ENCODE measurements at regions not wholly inside any gene's neighbourhood (a gene's known extent, or its start where the extent isn't known, plus 50 kb on each side); places are given as distances from the start of the nearest gene placed in this dataset.
"Not testable (repeated sequence)": the region's sequence is repeated elsewhere in the genome, so short reads cannot be mapped to it uniquely, and the experiment has no call there.

DNA sequence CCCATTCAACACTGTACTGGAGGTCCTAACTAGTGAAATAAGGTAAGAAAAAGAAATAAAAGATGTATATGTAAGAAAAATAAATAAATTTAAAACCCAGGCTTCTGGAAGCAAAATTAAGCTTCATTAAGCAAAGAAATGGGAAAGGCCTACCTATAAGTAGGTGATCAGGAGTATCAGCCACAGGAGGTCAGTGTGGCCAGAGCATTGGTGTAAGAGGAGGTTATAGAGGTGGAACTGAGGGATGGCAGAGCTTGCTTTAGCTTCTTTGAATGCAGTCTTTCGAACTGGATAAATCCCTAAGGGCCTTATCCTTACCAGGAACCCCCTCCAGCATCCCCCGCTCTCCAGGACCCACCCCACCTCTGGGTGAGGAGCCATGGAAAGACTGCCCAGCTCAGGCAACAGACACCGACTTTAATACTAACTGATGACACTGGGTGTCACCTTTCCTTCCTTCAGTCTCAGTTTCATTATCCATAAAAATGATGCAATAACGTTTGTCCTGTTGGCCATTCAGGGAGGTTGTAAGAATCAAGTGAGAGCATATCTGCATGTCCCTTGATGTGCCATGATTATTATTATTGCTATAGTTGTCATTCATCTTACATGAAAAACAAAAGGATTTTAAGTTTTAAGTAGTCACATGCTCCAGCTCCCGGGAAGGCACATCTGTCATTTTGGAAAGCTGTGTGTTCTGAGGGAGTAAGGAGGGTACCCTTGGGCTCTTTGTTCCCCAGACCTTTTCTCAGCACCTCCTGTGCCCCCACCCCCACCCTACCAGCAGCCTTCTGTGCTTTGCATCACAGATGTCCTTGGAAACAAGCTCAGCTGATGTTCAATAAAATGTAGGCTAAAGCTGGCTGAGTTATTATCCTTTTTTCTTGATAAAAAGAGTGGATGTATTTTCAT lies 50.8 kb upstream of the CTNNA1 start:
- Histone ChIP-seq H3K36me3 (replicated peaks) (no peaks in the 10 kb centered on the region), H3K4me3 (no peak overlapping the region), H3K4me1 (peaks cover 10% of the 10 kb centered on the region), H3K9me3 (no peaks in the 10 kb centered on the region), H3K27me3 (ENCODE audit: low read depth) (no peaks in the 10 kb centered on the region)
- in situ Hi-C loops (cut with MboI; ENCODE audit: low sequenced_read_pairs): no loop called here
- DNase-seq (ENCODE audit: low spot score in 2 of 2): no peak

DNA sequence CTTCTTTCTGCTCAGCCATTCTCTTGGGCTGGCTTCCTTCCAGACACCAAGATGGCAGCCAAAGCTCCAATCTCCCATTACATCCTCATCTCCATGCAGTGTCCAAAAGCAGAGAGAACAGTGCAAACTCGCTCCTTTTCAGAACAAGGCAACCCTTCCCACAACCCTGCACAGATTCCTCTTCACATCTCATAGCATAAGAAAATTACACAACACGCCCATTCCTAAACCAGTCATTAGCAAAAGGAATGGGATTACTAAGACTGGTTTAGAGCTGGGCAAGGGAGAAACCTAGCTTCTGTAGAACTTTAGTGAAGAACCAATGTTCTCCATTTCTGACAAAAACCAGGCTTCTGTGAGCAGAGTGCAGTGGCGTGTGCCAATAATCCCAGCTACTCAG lies 51.5 kb upstream of the CTNNA1 start:
- no peaks in the 10 kb centered on the region for H3K9me3 ChIP-seq
- in situ Hi-C loops (cut with MboI; ENCODE audit: low sequenced_read_pairs): no loop called here
- no peaks in the 10 kb centered on the region for H3K36me3 ChIP-seq (replicated peaks)
- DNase-seq (ENCODE audit: low spot score in 2 of 2): no peak
- H3K27me3 ChIP-seq (ENCODE audit: low read depth): no peaks in the 10 kb centered on the region
- no peak overlapping the region for H3K4me3 ChIP-seq
- peaks cover 10% of the 10 kb centered on the region for H3K4me1 ChIP-seq

DNA sequence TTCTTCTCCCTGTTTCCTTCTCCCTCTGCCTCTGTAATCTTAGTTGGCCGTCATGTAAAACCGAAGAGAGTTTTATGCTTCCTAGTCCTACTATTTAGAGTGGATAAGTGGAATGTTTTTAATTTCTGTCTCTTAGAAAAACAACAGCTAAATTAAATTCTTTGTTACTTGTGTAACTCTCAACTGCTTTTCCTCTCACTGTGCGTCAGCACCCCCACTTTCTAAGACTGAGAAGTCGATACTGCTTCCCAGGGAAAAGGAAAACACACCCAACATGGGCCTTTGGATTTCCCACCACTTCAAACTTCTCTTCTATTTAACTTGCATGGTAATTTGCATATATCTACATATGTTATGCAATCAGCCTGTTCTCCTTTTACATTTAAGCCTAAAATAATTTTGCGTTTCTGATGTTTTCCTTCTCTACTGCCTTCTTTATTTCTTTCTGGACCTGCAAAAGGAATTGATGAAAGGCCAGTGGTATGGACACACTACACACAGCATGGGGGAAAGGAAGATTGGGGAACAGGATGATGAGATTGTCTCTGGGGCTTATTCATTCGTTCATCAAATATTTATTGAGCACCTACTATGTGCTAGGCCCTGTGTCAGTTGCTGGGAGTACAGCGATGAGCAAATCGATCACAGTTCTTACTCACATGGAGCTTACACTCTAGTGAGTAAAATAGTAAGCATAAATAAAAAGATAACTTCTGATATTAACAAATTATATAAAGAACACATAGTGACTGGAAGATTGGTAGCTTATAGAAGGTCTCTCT lies 52.5 kb upstream of the CTNNA1 start:
- in situ Hi-C loops (cut with MboI; ENCODE audit: low sequenced_read_pairs): no loop called here

DNA sequence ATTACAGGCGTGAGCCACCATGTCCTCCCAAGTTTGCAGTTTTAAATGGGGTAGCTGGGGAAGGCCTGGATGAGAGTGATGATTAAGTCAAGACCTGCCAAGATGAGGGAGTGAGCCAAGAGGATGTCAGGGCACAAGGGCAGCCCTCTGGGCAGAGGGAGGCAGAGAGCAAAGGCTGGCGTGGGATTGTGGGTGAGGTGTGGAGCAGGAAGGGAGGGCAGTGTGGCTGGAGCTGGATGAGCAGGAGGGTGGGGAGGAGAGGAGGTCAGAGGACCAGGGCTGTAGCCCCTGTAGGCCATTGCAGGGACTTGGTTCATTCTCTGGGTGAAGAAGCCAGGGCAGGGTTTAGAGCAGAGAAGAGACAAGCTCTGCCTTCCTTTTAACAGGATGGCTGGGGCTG lies 53.7 kb upstream of the CTNNA1 start:
- no peaks in the 10 kb centered on the region for H3K9me3 ChIP-seq
- peaks cover 2% of the 10 kb centered on the region; the same call in 1 of the 2 replicates for H3K4me1 ChIP-seq
- DNase-seq (ENCODE audit: low spot score in 2 of 2): no peak
- H3K36me3 ChIP-seq (replicated peaks): no peaks in the 10 kb centered on the region
- H3K27me3 ChIP-seq (ENCODE audit: low read depth): no peaks in the 10 kb centered on the region
- in situ Hi-C loops (cut with MboI; ENCODE audit: low sequenced_read_pairs): no loop called here
- H3K4me3 ChIP-seq: no peak overlapping the region

More for the DNA sequence above, 52.5 kb upstream of the CTNNA1 start:
- no peak for DNase-seq (ENCODE audit: low spot score in 2 of 2)
- H3K4me3 ChIP-seq: no peak overlapping the region
- H3K36me3 ChIP-seq (replicated peaks): no peaks in the 10 kb centered on the region
- no peaks in the 10 kb centered on the region for H3K9me3 ChIP-seq
- H3K4me1 ChIP-seq: peaks cover 10% of the 10 kb centered on the region
- H3K27me3 ChIP-seq (ENCODE audit: low read depth): no peaks in the 10 kb centered on the region

DNA sequence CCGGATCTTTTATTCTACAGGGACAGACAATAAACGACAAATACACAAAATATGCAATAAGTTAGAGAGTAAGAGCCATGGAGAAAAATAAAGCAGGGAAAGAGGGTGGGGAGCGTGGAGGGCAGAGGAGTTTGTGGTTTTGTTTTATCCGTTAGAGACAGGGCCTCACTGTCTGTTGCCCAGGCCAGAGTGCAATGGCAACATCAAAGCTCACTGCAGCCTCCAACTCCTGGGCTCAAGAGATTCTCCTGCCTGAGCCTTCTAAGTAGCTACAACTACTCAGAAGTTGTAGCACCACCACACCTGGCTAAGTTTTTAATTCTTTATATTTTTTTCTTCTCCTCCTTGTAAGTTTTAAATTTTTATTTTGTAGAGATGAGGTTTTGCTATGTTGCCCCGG lies 54.5 kb upstream of the CTNNA1 start:
- peak in 1 of 2 experiments; percentile 4 for DNase-seq (ENCODE audit: low spot score in 2 of 2)
- no peak overlapping the region for H3K4me3 ChIP-seq
- H3K36me3 ChIP-seq (replicated peaks): no peaks in the 10 kb centered on the region
- H3K4me1 ChIP-seq: peaks cover 2% of the 10 kb centered on the region; the same call in 1 of the 2 replicates
- H3K9me3 ChIP-seq: no peaks in the 10 kb centered on the region
- H3K27me3 ChIP-seq (ENCODE audit: low read depth): no peaks in the 10 kb centered on the region
- in situ Hi-C loops (cut with MboI; ENCODE audit: low sequenced_read_pairs): no loop called here

DNA sequence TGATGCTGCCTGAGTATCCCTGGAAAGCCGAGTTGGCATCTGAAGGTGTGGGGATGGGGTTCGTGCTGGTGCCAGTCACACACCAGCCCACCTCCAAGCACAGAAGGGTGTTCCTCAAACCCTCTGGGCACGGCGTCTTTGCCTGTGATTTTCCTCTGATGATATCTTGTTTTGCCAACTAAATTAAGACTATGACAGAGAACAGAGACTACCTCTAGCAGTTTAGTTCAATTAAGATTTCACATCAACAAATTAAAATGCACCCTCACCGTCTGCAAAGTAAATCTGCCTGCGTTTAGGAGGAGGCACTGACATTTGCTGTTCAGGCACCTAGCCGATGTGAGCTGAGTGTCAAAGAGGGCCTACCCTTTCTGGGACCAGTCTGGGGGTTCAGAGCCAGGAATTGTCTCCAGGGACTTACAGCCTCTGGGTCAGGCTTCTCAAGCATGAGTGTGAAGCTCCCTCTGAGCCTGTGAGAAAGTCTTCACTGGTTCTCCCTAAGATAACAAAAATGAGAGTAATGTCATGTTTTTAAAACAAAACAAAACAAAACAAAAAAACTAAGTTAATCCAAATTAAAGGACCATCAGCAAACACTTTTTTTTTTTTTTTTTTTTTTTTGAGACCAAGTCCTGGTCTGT lies 55.4 kb upstream of the CTNNA1 start:
- no peaks in the 10 kb centered on the region for H3K27me3 ChIP-seq (ENCODE audit: low read depth)
- H3K9me3 ChIP-seq: no peaks in the 10 kb centered on the region
- H3K4me1 ChIP-seq: peaks cover 2% of the 10 kb centered on the region; the same call in 1 of the 2 replicates
- H3K4me3 ChIP-seq: no peak overlapping the region
- DNase-seq (ENCODE audit: low spot score in 2 of 2): no peak
- no peaks in the 10 kb centered on the region for H3K36me3 ChIP-seq (replicated peaks)
- in situ Hi-C loops (cut with MboI; ENCODE audit: low sequenced_read_pairs): no loop called here

DNA sequence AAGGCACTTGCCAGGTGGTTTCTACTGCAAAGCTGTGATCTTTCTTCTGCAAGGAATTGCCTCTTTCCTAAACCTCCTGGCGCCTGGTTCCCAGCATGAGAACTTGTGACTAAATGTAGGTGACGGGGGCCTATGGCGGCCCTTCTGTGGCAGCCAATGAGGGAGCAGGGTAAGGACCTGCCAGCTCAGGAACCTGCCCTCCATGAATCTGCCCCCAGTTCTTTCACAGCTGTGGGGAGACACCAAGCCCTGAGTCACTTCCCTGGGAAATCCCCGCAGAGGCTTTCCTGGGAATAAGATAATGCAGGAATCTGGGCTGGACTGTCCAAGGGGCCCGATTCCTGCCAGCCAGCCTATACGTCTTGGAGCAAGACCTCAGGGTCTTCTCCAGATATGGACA lies 56.7 kb upstream of the CTNNA1 start:
- H3K36me3 ChIP-seq (replicated peaks): no peaks in the 10 kb centered on the region
- in situ Hi-C loops (cut with MboI; ENCODE audit: low sequenced_read_pairs): no loop called here
- DNase-seq (ENCODE audit: low spot score in 2 of 2): no peak

DNA sequence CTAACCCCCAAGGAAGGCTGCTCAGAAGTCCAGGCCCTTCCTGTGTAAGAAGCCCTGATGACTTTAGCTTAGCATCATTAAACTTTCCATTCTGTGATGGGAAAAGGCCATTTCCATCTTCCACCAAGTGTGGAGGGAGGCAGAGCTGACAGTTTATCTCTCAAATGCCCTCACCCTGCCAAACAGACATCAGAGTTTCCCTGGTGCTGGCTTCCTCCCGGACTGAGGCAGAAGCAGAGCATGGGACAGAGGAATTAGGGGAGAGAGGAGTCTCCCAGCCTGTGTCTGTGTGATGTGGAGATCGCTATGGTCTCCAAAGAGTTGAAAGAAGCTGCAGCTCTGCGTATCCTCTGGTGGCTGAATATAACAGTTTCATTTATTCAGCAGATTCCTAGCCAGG lies 57.4 kb upstream of the CTNNA1 start:
- Histone ChIP-seq H3K27me3 (ENCODE audit: low read depth) (no peaks in the 10 kb centered on the region; the same call in 1 of the 2 replicates), H3K4me3 (no peak overlapping the region), H3K9me3 (peaks cover 2% of the 10 kb centered on the region; the same call in 1 of the 2 replicates), H3K4me1 (peaks cover 2% of the 10 kb centered on the region; the same call in 1 of the 2 replicates), H3K36me3 (replicated peaks) (no peaks in the 10 kb centered on the region)
- no peak for DNase-seq (ENCODE audit: low spot score in 2 of 2)
- in situ Hi-C loops (cut with MboI; ENCODE audit: low sequenced_read_pairs): no loop called here

More for the DNA sequence above, 56.7 kb upstream of the CTNNA1 start:
- Histone ChIP-seq H3K9me3 (peaks cover 2% of the 10 kb centered on the region; the same call in 1 of the 2 replicates), H3K4me3 (no peak overlapping the region), H3K27me3 (ENCODE audit: low read depth) (no peaks in the 10 kb centered on the region), H3K4me1 (peaks cover 2% of the 10 kb centered on the region; the same call in 1 of the 2 replicates)

DNA sequence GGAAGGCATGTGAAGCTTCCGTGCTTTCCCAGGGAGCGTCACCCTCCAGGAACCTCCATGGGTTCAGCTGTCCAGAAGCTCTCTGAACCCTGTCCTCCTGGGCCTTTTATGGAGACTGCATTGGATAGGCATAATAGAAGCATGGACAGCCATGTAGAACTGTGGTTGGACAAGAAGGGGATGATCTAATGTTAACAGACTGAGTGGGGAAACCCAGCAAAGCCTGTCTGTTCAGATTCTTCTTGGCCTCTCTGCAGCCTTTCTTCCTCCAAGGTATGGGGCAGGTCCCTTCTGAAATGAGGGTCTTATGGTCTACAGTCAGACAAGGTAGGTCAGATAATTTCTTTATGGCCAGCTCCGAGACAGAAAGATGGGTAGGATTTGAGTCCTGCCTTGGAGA lies 59.1 kb upstream of the CTNNA1 start:
- in situ Hi-C loops (cut with MboI; ENCODE audit: low sequenced_read_pairs): no loop called here
- Histone ChIP-seq H3K36me3 (replicated peaks) (no peaks in the 10 kb centered on the region), H3K27me3 (ENCODE audit: low read depth) (no peaks in the 10 kb centered on the region; the same call in 1 of the 2 replicates), H3K9me3 (peaks cover 2% of the 10 kb centered on the region; the same call in 1 of the 2 replicates), H3K4me1 (peaks cover 2% of the 10 kb centered on the region; the same call in 1 of the 2 replicates), H3K4me3 (no peak overlapping the region)
- no peak for DNase-seq (ENCODE audit: low spot score in 2 of 2)

DNA sequence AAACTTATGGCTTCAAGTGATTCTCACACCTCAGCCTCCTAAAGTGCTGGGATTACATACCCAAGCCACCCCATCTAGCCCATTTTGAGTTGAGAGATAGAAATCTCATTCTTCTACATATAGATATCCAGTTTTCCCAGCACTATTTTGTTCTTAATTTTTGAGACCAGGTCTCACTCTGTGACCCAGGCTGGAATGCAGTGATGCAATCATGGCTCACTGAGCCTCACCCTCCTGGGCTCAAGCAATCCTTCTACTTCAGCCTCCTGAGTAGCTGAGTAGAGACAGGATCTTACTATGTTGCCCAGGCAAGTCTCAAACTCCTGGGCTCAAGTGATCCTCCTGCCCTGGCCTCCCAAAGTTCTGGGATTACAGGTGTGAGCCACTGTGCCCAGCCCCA lies 60.9 kb upstream of the CTNNA1 start:
- Histone ChIP-seq H3K4me1 (no peaks in the 10 kb centered on the region), H3K36me3 (replicated peaks) (no peaks in the 10 kb centered on the region), H3K27me3 (ENCODE audit: low read depth) (no peaks in the 10 kb centered on the region; the same call in 1 of the 2 replicates), H3K4me3 (no peak overlapping the region), H3K9me3 (peaks cover 2% of the 10 kb centered on the region; the same call in 1 of the 2 replicates)
- DNase-seq (ENCODE audit: low spot score in 2 of 2): no peak
- in situ Hi-C loops (cut with MboI; ENCODE audit: low sequenced_read_pairs): no loop called here

DNA sequence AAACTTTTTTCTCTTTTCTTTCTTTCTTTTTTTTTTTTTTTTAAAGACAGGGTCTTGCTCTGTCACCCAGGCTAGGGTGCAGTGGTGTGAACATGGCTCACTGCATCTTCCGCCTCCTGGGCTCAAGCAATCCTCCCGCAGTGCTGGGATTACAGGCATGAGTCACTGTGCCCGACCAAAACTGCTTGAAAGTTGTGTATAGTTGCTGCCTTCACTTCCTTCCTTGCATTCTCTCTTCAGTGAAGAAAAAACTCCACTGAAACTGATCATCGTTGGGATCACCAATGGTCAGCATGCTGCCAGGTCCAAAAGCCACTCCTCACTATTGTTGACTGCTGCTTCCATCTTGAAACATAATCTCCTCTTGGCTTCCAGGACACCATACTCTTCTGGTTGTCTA lies 66.6 kb upstream of the CTNNA1 start:
- Histone ChIP-seq H3K4me1 (no peaks in the 10 kb centered on the region), H3K36me3 (replicated peaks) (no peaks in the 10 kb centered on the region), H3K9me3 (no peaks in the 10 kb centered on the region; the same call in 1 of the 2 replicates), H3K27me3 (ENCODE audit: low read depth) (no peaks in the 10 kb centered on the region; the same call in 1 of the 2 replicates), H3K4me3 (no peak overlapping the region)
- no peak for DNase-seq (ENCODE audit: low spot score in 2 of 2)
- in situ Hi-C loops (cut with MboI; ENCODE audit: low sequenced_read_pairs): no loop called here

DNA sequence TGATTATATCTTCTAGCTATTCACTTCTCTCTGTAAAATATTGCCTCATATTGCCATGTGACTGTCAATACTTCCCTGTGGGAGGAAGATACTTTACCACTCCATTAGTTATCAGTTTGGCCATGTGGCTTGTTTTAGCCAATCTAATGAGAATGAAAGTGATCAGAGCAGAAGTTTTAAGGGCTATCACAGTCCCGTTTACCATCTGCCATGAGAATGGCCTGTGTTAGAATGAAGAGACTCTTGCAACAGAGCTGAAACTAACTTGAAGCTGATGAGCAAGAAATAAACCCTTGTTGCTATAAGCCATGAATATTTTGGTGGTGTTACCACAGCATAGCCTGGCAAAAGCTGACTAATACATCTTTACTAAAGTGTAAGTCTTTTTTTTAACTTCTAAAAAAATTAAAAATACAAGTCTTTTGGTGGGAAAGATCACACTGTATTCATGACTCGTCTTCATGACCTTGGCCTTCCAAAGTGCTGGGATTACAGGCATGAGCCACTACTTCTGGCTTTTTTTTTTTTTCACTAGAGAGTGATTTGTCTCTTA lies 68.0 kb upstream of the CTNNA1 start:
- in situ Hi-C loops (cut with MboI; ENCODE audit: low sequenced_read_pairs): no loop called here
- no peak for DNase-seq (ENCODE audit: low spot score in 2 of 2)
- H3K4me1 ChIP-seq: no peaks in the 10 kb centered on the region
- peaks cover 6% of the 10 kb centered on the region for H3K27me3 ChIP-seq (ENCODE audit: low read depth)
- no peaks in the 10 kb centered on the region; the same call in 1 of the 2 replicates for H3K9me3 ChIP-seq
- no peak overlapping the region for H3K4me3 ChIP-seq
- no peaks in the 10 kb centered on the region for H3K36me3 ChIP-seq (replicated peaks)

DNA sequence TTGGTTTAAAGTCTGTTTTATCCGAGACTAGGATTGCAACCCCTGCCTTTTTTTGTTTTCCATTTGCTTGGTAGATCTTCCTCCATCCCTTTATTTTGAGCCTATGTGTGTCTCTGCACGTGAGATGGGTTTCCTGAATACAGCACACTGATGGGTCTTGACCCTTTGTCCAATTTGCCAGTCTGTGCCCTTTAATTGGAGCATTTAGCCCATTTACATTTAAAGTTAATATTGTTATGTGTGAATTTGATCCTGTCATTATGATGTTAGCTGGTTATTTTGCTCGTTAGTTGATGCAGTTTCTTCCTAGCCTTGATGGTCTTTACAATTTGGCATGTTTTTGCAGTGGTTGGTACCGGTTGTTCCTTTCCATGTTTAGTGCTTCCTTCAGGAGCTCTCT lies 70.8 kb upstream of the CTNNA1 start:
- H3K27me3 ChIP-seq (ENCODE audit: low read depth); H3K9me3 ChIP-seq; H3K4me1 ChIP-seq; DNase-seq (ENCODE audit: low spot score in 2 of 2); H3K36me3 ChIP-seq (replicated peaks); in situ Hi-C loops (cut with MboI; ENCODE audit: low sequenced_read_pairs); H3K4me3 ChIP-seq: not testable (repeated sequence)
